LoVo (cell line): ENCODE measurements at regions not wholly inside any gene's neighbourhood (a gene's known extent, or its start where the extent isn't known, plus 50 kb on each side); places are given as distances from the start of the nearest gene placed in this dataset.
"Not testable (repeated sequence)": the region's sequence is repeated elsewhere in the genome, so short reads cannot be mapped to it uniquely, and the experiment has no call there.

Source experiments
- DNase-seq: peaks from one replicate; pipeline ENCODE4 v3.0.0-alpha.2; 2016; ENCODE audit warnings: low spot score

- DNase-seq: no peak
These were observed 52.1 kb upstream of the TAMM41 start for GRCh38 chr3:11898611-11899325.

DNA sequence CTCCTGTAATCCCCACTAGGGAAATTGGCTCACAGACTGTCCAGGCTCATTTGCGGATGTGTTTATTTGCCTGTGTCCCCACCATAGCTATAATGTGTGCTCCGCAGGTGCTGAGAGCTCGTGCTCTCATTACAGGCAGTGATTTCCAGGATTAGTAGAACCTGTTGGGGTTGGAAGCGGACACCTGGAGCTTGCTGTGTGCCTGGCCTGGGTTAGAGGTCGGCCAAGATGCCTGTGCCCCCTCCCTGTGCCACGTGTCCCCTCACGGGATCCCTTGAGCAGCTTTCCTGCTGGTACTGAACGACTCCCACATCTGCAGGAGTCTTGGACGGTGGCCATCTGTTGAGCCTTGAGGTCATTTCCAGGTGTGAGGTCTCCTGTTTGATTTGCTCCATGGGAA lies 52.7 kb upstream of the TAMM41 start:
- DNase-seq: not testable (repeated sequence)

DNA sequence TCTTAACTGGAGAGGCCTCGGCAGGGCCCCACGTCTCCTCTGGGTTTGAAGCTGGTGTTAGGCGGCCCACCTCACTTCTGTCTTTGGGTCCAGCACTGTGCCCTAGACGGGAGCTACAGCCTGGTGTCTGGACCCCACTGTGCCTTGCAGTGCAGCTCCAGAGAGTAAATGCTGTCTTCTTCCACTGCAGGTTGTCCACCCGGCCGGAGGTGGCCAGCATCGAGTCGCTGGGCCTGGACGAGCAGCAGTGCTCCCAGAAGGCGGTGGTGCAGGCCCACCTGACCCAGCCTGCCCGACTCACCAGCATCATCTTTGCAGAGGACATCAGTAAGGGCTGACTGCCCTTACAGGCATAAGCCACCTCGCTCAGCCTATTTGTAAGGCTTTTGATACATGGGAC lies 53.1 kb upstream of the TAMM41 start:
- DNase-seq: no peak

- no peak for DNase-seq
These were observed 54.1 kb upstream of the TAMM41 start for GRCh38 chr3:11900824-11901223.

- no peak for DNase-seq
These were observed 54.7 kb upstream of the TAMM41 start for GRCh38 chr3:11901286-11901875.

DNA sequence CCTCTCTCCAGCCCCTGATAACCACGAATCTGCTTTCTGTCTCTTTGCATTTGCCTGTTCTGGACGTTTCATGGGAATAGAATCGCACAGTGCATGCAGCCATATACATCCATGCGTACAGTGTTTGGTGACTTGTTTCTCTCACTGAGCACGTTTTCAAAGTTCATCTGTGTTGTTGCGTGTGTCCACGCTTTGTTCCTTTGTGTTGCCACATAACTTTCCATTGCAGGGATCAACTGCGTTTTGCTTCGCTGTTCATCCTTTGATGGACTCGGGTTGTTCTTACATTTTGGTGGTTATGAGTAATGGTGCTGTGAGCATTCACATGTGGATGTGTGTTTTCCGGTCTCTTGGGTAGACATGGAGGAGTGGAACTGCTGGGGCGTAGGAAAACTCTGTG lies 56.4 kb upstream of the TAMM41 start:
- no peak for DNase-seq

DNA sequence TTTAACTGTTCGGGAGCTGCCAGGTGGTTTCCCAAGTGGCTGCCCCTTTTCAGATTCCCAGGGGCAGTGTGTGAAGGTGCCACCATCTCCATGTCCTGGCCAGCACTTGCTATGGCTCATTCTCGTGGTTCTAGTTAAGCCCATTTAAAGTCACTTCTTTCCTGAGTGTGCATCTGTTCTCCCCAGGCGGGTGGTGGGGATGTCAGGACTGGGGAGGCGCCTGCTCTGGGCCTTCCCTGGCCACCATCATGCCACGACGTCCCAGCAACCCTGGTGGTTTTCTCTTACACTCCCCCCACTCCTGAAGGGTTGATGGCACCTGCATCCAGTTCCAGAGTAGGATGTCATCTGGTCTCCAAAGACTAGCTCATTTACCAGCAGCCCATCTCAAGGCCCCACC lies 56.8 kb upstream of the TAMM41 start:
- no peak for DNase-seq

DNA sequence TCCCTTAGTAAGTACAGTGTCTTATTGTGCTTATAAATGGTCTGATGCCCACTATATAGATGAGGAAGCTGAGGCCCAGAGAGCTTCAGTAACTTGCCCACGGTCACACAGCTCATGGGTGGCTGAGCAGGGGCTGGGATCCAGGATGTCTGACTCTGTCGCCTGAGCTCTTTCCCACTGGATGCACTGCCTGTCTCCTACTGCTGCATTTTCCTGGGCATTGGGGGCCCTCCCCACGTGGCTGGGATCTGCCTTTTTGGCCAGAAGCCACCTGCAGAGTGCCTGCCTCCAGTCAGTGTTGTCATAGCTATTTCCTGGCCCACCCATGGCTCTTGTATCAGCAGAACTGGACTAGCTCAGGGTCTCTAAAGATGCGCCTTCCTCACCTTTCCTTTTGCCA lies 57.5 kb upstream of the TAMM41 start:
- DNase-seq: no peak

GRCh38 chr3:11906407-11906806 lies 59.7 kb upstream of the TAMM41 start:
- no peak for DNase-seq

GRCh38 chr3:11907667-11908660 lies 61.3 kb upstream of the TAMM41 start:
- DNase-seq: no peak

DNA sequence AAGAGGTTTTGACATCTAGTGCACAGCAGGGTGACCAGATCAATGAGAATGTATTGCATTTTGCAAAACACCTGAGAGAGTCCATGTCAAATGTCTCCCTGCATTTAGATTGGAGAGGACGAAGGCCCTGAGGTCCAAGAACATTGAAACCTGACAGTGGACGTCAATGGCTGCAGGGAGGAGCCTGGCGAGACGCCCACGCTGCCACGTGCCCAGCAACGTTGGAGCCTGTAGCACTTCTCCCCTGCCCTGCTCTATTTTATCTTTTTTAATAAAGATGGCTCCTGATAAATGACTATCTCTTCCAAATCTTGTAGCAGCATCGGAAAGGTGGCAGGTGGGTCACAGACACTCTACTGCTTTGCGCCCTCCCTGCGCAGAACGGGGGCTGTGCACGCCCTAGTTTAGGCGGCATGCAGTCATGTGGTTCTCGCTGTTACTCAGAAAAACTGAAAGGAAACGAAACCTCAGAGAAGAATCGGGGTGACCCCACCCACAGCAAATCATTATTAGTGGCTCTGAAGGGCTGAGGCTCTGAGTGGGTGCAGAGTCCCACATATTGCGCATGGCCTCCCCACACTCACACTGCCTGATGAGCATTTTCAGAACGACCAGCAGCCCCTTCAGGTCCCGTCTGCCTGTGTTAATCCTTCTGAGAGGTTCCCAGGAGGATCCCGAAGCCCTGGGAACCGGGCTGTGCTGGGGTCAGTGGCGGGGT lies 62.5 kb upstream of the TAMM41 start:
- no peak for DNase-seq

- DNase-seq: no peak
These were observed 63.0 kb upstream of the TAMM41 start for GRCh38 chr3:11909726-11910125.

DNA sequence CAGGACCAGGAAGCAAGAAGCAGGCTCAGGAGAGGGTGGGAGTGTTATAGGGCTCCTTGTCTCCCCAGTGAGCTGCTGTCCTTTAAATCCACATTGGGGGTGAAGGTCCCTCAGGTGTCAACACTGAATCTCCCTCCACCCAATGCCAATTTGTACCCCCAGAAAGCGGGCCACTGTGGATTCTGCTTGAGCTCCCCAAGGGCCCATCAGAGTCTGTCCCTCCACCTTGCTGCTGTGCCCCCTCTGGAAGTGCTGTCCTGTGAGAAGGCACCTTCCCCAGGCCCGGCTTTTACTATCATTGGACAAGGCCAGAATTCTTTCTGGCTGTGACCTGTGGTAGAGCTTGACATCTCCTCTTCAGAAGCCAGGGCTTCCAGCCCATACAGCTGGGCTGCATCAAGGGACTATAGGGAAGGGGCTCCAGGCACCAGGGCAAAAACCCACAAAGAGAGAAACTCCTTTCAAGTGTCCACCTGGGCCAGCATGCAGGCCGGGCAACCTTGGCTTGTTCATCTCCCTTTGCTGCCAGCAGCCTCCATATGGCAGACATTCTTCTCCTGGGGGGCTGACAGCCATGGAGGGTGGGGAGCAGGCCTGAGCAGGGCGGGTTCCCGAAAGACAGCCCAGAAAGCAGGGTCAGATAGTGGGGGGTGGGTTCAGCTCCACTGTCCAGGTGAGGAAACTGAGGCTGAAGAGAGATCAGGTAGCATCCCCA lies 63.7 kb upstream of the TAMM41 start:
- not testable (repeated sequence) for DNase-seq

GRCh38 chr3:11910971-11911531 lies 64.4 kb upstream of the TAMM41 start:
- no peak for DNase-seq

- not testable (repeated sequence) for DNase-seq
These were observed 65.2 kb upstream of the TAMM41 start for GRCh38 chr3:11911887-11912286.

DNA sequence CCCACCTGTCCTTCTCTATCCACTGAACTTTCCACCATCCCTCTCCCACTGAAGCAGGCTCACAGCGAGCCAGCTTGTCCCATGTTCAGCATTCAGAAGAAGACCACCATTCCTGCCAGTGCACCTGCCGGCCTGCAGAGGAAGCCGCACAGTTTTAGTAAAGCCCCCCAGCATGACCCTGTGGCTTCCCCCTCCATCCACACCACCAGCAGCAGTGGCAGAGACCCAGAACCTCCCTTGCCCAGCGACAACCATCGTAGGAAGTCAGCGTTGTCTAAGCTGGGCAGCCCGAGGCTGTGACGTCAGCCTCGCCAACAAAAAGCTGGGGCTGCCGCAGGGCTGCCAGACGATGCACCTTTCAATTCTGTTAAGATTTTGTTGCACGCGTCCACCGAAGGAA lies 66.6 kb upstream of the TAMM41 start:
- no peak for DNase-seq

DNA sequence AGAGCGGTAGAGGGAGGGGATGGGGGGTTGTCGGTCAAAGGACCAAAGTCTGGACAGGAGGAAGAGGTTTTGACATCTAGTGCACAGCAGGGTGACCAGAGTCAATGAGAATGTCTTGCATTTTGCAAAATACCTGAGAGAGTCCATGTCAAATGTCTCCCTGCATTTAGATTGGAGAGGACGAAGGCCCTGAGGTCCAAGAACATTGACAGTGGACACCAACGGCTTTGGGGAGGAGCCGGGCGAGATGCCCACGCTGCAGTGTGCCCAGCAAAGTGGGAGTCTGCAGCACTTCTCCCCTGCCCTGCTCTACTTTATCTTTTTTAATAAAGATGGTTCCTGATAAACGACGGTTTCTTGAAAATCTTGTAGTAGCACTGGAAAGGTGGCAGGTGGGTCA lies 67.4 kb upstream of the TAMM41 start:
- no peak for DNase-seq

DNA sequence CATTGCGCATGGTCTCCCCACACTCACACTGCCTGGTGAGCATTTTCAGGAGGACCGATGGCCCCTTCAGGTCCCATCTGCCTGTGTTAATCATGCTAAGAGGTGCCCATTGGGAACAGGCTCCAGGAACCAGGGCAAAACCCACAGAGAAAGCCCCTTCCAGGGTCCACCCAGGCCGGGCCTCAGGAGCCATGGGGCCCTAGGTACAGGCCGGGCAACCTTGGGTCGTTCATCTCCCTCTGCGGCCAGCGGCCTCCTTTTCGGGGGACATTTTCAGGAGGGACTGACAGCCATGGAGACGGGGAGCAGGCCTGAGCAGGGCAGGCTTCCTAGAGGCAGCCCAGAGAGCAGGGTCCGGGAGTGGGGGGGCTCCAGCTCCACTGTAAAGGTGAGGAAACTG lies 68.0 kb upstream of the TAMM41 start:
- no peak for DNase-seq

DNA sequence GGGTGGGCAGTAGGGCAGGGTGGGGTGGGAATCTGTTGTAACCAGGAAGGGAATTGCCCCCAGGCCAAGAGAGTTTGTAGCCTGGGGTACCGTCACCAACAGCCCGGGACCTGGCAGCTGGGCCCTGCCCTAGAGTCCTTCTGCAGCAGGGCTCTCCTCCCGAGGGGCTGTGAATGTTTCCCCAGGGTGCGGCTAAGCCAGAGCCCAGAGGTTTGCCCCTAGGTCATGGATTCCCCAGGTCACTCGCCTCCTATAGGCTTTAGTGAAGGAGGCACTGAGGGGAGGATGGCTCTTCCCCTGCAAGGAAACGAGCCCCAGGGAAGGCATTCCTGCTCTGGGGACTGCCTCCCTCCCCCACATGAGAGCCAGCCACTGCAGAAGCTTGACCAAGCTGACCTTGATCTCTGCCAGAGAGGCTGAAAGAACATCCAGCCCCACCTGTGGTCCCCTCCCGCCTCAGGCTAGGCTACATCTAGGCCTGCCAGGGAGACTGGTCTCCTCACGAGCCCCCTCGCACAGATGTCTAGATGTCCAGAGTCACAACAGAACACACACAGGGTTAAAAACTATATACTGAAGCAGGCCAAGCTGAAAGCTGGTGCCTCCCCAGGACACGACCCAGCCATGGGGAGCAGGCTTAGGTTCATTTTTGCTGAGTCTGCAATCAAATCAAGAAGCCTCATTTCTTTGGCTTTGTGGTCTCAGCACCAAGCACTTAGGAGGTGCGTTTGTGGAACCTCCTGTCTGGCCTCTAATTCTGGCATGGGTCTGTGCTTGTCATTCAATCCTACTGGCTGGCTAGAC lies 69.1 kb upstream of the TAMM41 start:
- DNase-seq: no peak

DNA sequence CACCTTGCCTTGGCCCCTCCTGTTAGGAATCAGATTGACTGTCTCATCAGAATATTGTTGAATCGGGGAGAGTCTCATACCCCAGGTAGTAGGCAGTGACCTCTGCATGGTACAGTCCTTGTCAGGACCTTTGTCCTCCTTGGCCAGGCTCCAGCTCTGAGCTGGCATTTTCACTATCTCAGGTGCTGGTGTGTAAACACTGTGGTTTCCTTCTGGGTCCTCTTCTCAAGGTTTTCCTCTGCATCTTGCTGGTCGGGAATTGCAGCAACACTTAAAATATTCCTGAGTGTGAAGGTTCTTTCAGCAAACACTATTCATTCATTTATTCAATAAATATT lies 69.7 kb upstream of the TAMM41 start:
- DNase-seq: not testable (repeated sequence)
